WTC11 (cell line): ENCODE measurements at regions not wholly inside any gene's neighbourhood (a gene's known extent, or its start where the extent isn't known, plus 50 kb on each side); places are given as distances from the start of the nearest gene placed in this dataset.
"Not testable (repeated sequence)": the region's sequence is repeated elsewhere in the genome, so short reads cannot be mapped to it uniquely, and the experiment has no call there.

Experiments used
- ATAC-seq: fragments of 200-7000 bp; cut with Tn5 transposase; 2 replicates; pipeline ENCODE4 v1.10.0; 2021; ENCODE audit warnings: mild to moderate bottlenecking, moderate library complexity
- CTCF ChIA-PET: fragments of 300-600 bp; sonication (Branson Sonifier 250); formaldehyde crosslinking; loops from one replicate; lab custom pipeline; 2021; ENCODE audit warnings: antibody characterized with exemption; lab: Charles Lee
- POLR2A ChIA-PET: fragments of 350-600 bp; sonication (Branson Sonifier 250); formaldehyde crosslinking; loops from one replicate; lab custom pipeline; 2021; ENCODE audit warnings: antibody characterized with exemption; lab: Charles Lee
- DNase-seq: peaks from one replicate; pipeline ENCODE4 v3.0.0; 2021; ENCODE audit warnings: low spot score
- H3K27ac Mint-ChIP-seq: 2 replicates; pipeline ENCODE4 v1.8.0; 2021; ENCODE audit warnings: mixed read lengths
- H3K27me3 Mint-ChIP-seq: 2 replicates; pipeline ENCODE4 v1.8.0; 2021; ENCODE audit warnings: low read depth, mild to moderate bottlenecking, moderate library complexity, mixed read lengths
- H3K36me3 Mint-ChIP-seq: 2 replicates; pipeline ENCODE4 v1.8.0; 2021; ENCODE audit warnings: mixed read lengths
- H3K4me1 Mint-ChIP-seq: 2 replicates; pipeline ENCODE4 v1.8.0; 2022; ENCODE audit warnings: mixed read lengths
- H3K4me3 Mint-ChIP-seq: 2 replicates; pipeline ENCODE4 v1.8.0; 2021; ENCODE audit warnings: mild to moderate bottlenecking, moderate library complexity, mixed read lengths
- H3K9me3 Mint-ChIP-seq: 2 replicates; pipeline ENCODE4 v1.8.0; 2021; ENCODE audit warnings: mixed read lengths
- AFF4 ChIP-seq: sonication (generic); formaldehyde crosslinking; IDR thresholded peaks from 2 replicates; pipeline ENCODE4 v1.8.1; 2023; ENCODE audit warnings: mild to moderate bottlenecking, missing genetic modification reagents, borderline replicate concordance
- ATF3 ChIP-seq: sonication (generic); formaldehyde crosslinking; conservative IDR thresholded peaks from 2 replicates; pipeline ENCODE4 v1.8.1; 2022; ENCODE audit warnings: mild to moderate bottlenecking, missing genetic modification reagents
- E2F1 ChIP-seq: sonication (generic); formaldehyde crosslinking; IDR thresholded peaks from 2 replicates; pipeline ENCODE4 v1.8.0; 2022; ENCODE audit warnings: mild to moderate bottlenecking, missing genetic modification reagents
- EMX1 ChIP-seq: fragments of 250-450 bp; sonication (Bioruptor Pico); IDR thresholded peaks from 2 replicates; pipeline ENCODE4 v1.8.0; 2021; ENCODE audit warnings: mild to moderate bottlenecking
- ERG ChIP-seq: fragments of 250-450 bp; sonication (Bioruptor Pico); IDR thresholded peaks from 2 replicates; pipeline ENCODE4 v1.8.0; 2021; ENCODE audit warnings: mild to moderate bottlenecking
- FOXJ3 ChIP-seq: sonication (generic); formaldehyde crosslinking; IDR thresholded peaks from 2 replicates; pipeline ENCODE4 v1.9.0; 2021; ENCODE audit warnings: missing genetic modification reagents, mild to moderate bottlenecking, borderline replicate concordance
- FOXP4 ChIP-seq: sonication (generic); formaldehyde crosslinking; IDR thresholded peaks from 2 replicates; pipeline ENCODE4 v1.8.0; 2022; ENCODE audit warnings: mild to moderate bottlenecking, missing genetic modification reagents
- GTF2I ChIP-seq: fragments of 250-450 bp; sonication (Bioruptor Pico); conservative IDR thresholded peaks from 2 replicates; pipeline ENCODE4 v1.4.0; 2021; ENCODE audit warnings: mild to moderate bottlenecking
- HMGA2 ChIP-seq: fragments of 250-450 bp; sonication (Bioruptor Pico); IDR thresholded peaks from 2 replicates; pipeline ENCODE4 v1.4.0; 2021; ENCODE audit warnings: mild to moderate bottlenecking, moderate library complexity
- JUN ChIP-seq: sonication (generic); formaldehyde crosslinking; IDR thresholded peaks from 2 replicates; pipeline ENCODE4 v1.8.0; 2023; ENCODE audit warnings: mild to moderate bottlenecking, missing genetic modification reagents
- MLX ChIP-seq: sonication (generic); formaldehyde crosslinking; IDR thresholded peaks from 2 replicates; pipeline ENCODE4 v1.8.1; 2023; ENCODE audit warnings: mild to moderate bottlenecking, missing genetic modification reagents, moderate library complexity
- MXD4 ChIP-seq: fragments of 250-450 bp; sonication (Bioruptor Pico); IDR thresholded peaks from 2 replicates; pipeline ENCODE4 v1.8.0; 2021; ENCODE audit warnings: mild to moderate bottlenecking, moderate library complexity, borderline replicate concordance
- RELA ChIP-seq: sonication (generic); formaldehyde crosslinking; IDR thresholded peaks from 2 replicates; pipeline ENCODE4 v1.8.1; 2022; ENCODE audit warnings: missing genetic modification reagents, mild to moderate bottlenecking, borderline replicate concordance
- TEAD1 ChIP-seq: sonication (generic); formaldehyde crosslinking; IDR thresholded peaks from 2 replicates; pipeline ENCODE4 v1.8.0; 2022; ENCODE audit warnings: mild to moderate bottlenecking, missing genetic modification reagents
- TP53 ChIP-seq: sonication (generic); formaldehyde crosslinking; IDR thresholded peaks from 2 replicates; pipeline ENCODE4 v1.8.1; 2023; ENCODE audit warnings: mild to moderate bottlenecking, missing genetic modification reagents
- ZNF121 ChIP-seq: sonication (generic); formaldehyde crosslinking; IDR thresholded peaks from 2 replicates; pipeline ENCODE4 v1.8.0; 2023; ENCODE audit warnings: missing genetic modification reagents
- ZNF425 ChIP-seq: fragments of 250-450 bp; sonication (Bioruptor Pico); conservative IDR thresholded peaks from 2 replicates; pipeline ENCODE4 v1.9.0; 2021; ENCODE audit warnings: mild to moderate bottlenecking

- CTCF ChIA-PET, result interaction anchor here (1.4 kb wide), 1 partner anchor 48 kb away, joined by 3 read pairs; no protein-coding TSS in a partner anchor
- TF ChIP-seq ATF3 (CRISPR knock-in tag), result no peak
- no peak for TF ChIP-seq AFF4 (CRISPR knock-in tag)
- TF ChIP-seq FOXP4, result no peak
- TF ChIP-seq JUN (CRISPR knock-in tag), result no peak
- TF ChIP-seq ZNF121 (CRISPR knock-in tag), result no peak
- no peak for TF ChIP-seq ZNF425 (CRISPR knock-in tag)
- TF ChIP-seq RELA (CRISPR knock-in tag), result no peak
- no peak for TF ChIP-seq HMGA2 (CRISPR knock-in tag)
- DNase-seq (no peak), ATAC-seq (no peak)
- POLR2A ChIA-PET, result interaction anchor here (0.6 kb wide), 1 partner anchor 9 kb away, joined by 3 read pairs; no protein-coding TSS in a partner anchor
- no peak overlapping the region for H3K4me3 Mint-ChIP-seq
- no peaks in the 10 kb centered on the region for H3K36me3 Mint-ChIP-seq
- no peaks in the 10 kb centered on the region for H3K4me1 Mint-ChIP-seq
- H3K27ac Mint-ChIP-seq, result no peak overlapping the region
- peaks cover 16% of the 10 kb centered on the region for H3K27me3 Mint-ChIP-seq
- peaks cover 32% of the 10 kb centered on the region for H3K9me3 Mint-ChIP-seq
These were observed 65.8 kb downstream of the MYL3 start for GRCh38 chr3:46797486-46797885.

GRCh38 chr3:46793340-46793739 lies 69.9 kb downstream of the MYL3 start:
- POLR2A ChIA-PET, DNase-seq, CTCF ChIA-PET, H3K27ac Mint-ChIP-seq, H3K4me3 Mint-ChIP-seq, H3K4me1 Mint-ChIP-seq, ATAC-seq: not testable (repeated sequence)
- Mint-ChIP-seq H3K27me3 (peaks cover 32% of the 10 kb centered on the region), H3K9me3 (peaks cover 45% of the 10 kb centered on the region), H3K36me3 (peaks cover 11% of the 10 kb centered on the region)

- H3K4me1 Mint-ChIP-seq, result no peaks in the 10 kb centered on the region
- CTCF ChIA-PET, result no interaction called here
- TF ChIP-seq MLX (CRISPR knock-in tag) (no peak), EMX1 (CRISPR knock-in tag) (no peak), TP53 (CRISPR knock-in tag) (no peak), ERG (CRISPR knock-in tag) (no peak), TEAD1 (CRISPR knock-in tag) (no peak), ZNF121 (CRISPR knock-in tag) (no peak), ATF3 (CRISPR knock-in tag) (no peak), FOXJ3 (CRISPR knock-in tag) (no peak), E2F1 (CRISPR knock-in tag) (no peak), GTF2I (CRISPR knock-in tag) (no peak), MXD4 (CRISPR knock-in tag) (no peak)
- no peak for DNase-seq
- POLR2A ChIA-PET, result no interaction called here
- ATAC-seq, result no peak
- H3K9me3 Mint-ChIP-seq, result peaks cover 43% of the 10 kb centered on the region
- no peak overlapping the region for H3K27ac Mint-ChIP-seq
- peaks cover 8% of the 10 kb centered on the region for H3K36me3 Mint-ChIP-seq
- no peak overlapping the region for H3K4me3 Mint-ChIP-seq
- peaks cover 4% of the 10 kb centered on the region for H3K27me3 Mint-ChIP-seq
These were observed 60.4 kb upstream of the PRSS50 start for GRCh38 chr3:46778101-46778500.

- H3K27ac Mint-ChIP-seq, H3K4me3 Mint-ChIP-seq, ATAC-seq, CTCF ChIA-PET, H3K4me1 Mint-ChIP-seq, DNase-seq, POLR2A ChIA-PET: not testable (repeated sequence)
- peaks cover 48% of the 10 kb centered on the region for H3K9me3 Mint-ChIP-seq
- H3K27me3 Mint-ChIP-seq, result peaks cover 11% of the 10 kb centered on the region
- H3K36me3 Mint-ChIP-seq, result peaks cover 13% of the 10 kb centered on the region
These were observed 54.8 kb upstream of the PRSS50 start for GRCh38 chr3:46772498-46772897.
